ENCODE measurements at regions not wholly inside any gene's neighbourhood (a gene's known extent, or its start where the extent isn't known, plus 50 kb on each side); places are given as distances from the start of the nearest gene placed in this dataset.

GRCh38 chr11:25317216-25317615 lies 820.4 kb downstream of the LUZP2 start:
- ChIA-PET POLR2A (no interaction called here), CTCF (no interaction called here)
- Histone ChIP-seq H3K36me3 (ENCODE audit: control insufficient read depth in 4 of 4, insufficient read depth in 4 of 4, low read length in 3 of 4) (no peaks in the 10 kb centered on the region), H3K9me3 (ENCODE audit: control extremely low read depth in 1 of 5, control insufficient read depth in 4 of 5, insufficient read depth in 2 of 5, low read depth in 1 of 5, low read length in 4 of 5) (no peaks in the 10 kb centered on the region), H3K27ac (ENCODE audit: insufficient read depth in 1 of 2, low read depth in 1 of 2, low read length in 2 of 2, poor library complexity in 1 of 2, severe bottlenecking in 2 of 2) (no peak overlapping the region), H3K4me1 (ENCODE audit: control extremely low read depth in 1 of 4, control insufficient read depth in 4 of 4, insufficient read depth in 4 of 4, low read length in 3 of 4) (no peaks in the 10 kb centered on the region), H3K27me3 (replicated peaks in 2 of 5; ENCODE audit: control insufficient read depth in 4 of 5, insufficient read depth in 5 of 5, low read length in 4 of 5) (no peaks in the 10 kb centered on the region), H3K4me3 (ENCODE audit: control insufficient read depth in 1 of 7, extremely low read depth in 1 of 7, insufficient read depth in 4 of 7, low read depth in 2 of 7, low read length in 6 of 7) (no peak overlapping the region)
- no peak for DNase-seq
- WGBS (ENCODE audit: insufficient coverage), result 100% methylated on average over 1 of the region's 2 CpGs

GRCh38 chr11:25319127-25319526 lies 822.3 kb downstream of the LUZP2 start:
- CTCF ChIA-PET, result no interaction called here
- no peaks in the 10 kb centered on the region for H3K36me3 ChIP-seq (ENCODE audit: control insufficient read depth in 4 of 4, insufficient read depth in 4 of 4, low read length in 3 of 4)
- no peak overlapping the region for H3K4me3 ChIP-seq (ENCODE audit: control insufficient read depth in 1 of 7, extremely low read depth in 1 of 7, insufficient read depth in 4 of 7, low read depth in 2 of 7, low read length in 6 of 7)
- no peak overlapping the region for H3K27ac ChIP-seq (ENCODE audit: insufficient read depth in 1 of 2, low read depth in 1 of 2, low read length in 2 of 2, poor library complexity in 1 of 2, severe bottlenecking in 2 of 2)
- no CpG with 5 or more reads among the region's 2 CpGs for WGBS (ENCODE audit: insufficient coverage)
- DNase-seq, result no peak
- H3K4me1 ChIP-seq (ENCODE audit: control extremely low read depth in 1 of 4, control insufficient read depth in 4 of 4, insufficient read depth in 4 of 4, low read length in 3 of 4), result no peaks in the 10 kb centered on the region
- H3K9me3 ChIP-seq (ENCODE audit: control extremely low read depth in 1 of 5, control insufficient read depth in 4 of 5, insufficient read depth in 2 of 5, low read depth in 1 of 5, low read length in 4 of 5), result no peaks in the 10 kb centered on the region
- H3K27me3 ChIP-seq (replicated peaks in 2 of 5; ENCODE audit: control insufficient read depth in 4 of 5, insufficient read depth in 5 of 5, low read length in 4 of 5), result no peaks in the 10 kb centered on the region
- POLR2A ChIA-PET, result no interaction called here

- Histone ChIP-seq H3K27me3 (replicated peaks in 2 of 5; ENCODE audit: control insufficient read depth in 4 of 5, insufficient read depth in 5 of 5, low read length in 4 of 5) (no peaks in the 10 kb centered on the region), H3K27ac (ENCODE audit: insufficient read depth in 1 of 2, low read depth in 1 of 2, low read length in 2 of 2, poor library complexity in 1 of 2, severe bottlenecking in 2 of 2) (no peak overlapping the region), H3K4me3 (ENCODE audit: control insufficient read depth in 1 of 7, extremely low read depth in 1 of 7, insufficient read depth in 4 of 7, low read depth in 2 of 7, low read length in 6 of 7) (no peak overlapping the region), H3K9me3 (ENCODE audit: control extremely low read depth in 1 of 5, control insufficient read depth in 4 of 5, insufficient read depth in 2 of 5, low read depth in 1 of 5, low read length in 4 of 5) (no peaks in the 10 kb centered on the region), H3K4me1 (ENCODE audit: control extremely low read depth in 1 of 4, control insufficient read depth in 4 of 4, insufficient read depth in 4 of 4, low read length in 3 of 4) (no peaks in the 10 kb centered on the region), H3K36me3 (ENCODE audit: control insufficient read depth in 4 of 4, insufficient read depth in 4 of 4, low read length in 3 of 4) (no peaks in the 10 kb centered on the region)
- ChIA-PET CTCF (no interaction called here), POLR2A (no interaction called here)
- no peak for DNase-seq
- 83% methylated on average over 2 of the region's 4 CpGs for WGBS (ENCODE audit: insufficient coverage)
Measured at GRCh38 chr11:25327656-25328055, 830.8 kb downstream of the LUZP2 start.

- ChIA-PET POLR2A (no interaction called here), CTCF (no interaction called here)
- Histone ChIP-seq H3K27me3 (replicated peaks in 2 of 5; ENCODE audit: control insufficient read depth in 4 of 5, insufficient read depth in 5 of 5, low read length in 4 of 5) (no peaks in the 10 kb centered on the region), H3K4me3 (ENCODE audit: control insufficient read depth in 1 of 7, extremely low read depth in 1 of 7, insufficient read depth in 4 of 7, low read depth in 2 of 7, low read length in 6 of 7) (no peak overlapping the region), H3K4me1 (ENCODE audit: control extremely low read depth in 1 of 4, control insufficient read depth in 4 of 4, insufficient read depth in 4 of 4, low read length in 3 of 4) (no peaks in the 10 kb centered on the region), H3K27ac (ENCODE audit: insufficient read depth in 1 of 2, low read depth in 1 of 2, low read length in 2 of 2, poor library complexity in 1 of 2, severe bottlenecking in 2 of 2) (no peak overlapping the region), H3K9me3 (ENCODE audit: control extremely low read depth in 1 of 5, control insufficient read depth in 4 of 5, insufficient read depth in 2 of 5, low read depth in 1 of 5, low read length in 4 of 5) (no peaks in the 10 kb centered on the region), H3K36me3 (ENCODE audit: control insufficient read depth in 4 of 4, insufficient read depth in 4 of 4, low read length in 3 of 4) (no peaks in the 10 kb centered on the region)
- WGBS (ENCODE audit: insufficient coverage), result 100% methylated on average over 1 of the region's 4 CpGs
- no peak for DNase-seq
Measured at GRCh38 chr11:25339281-25339680, 842.4 kb downstream of the LUZP2 start.

- Histone ChIP-seq H3K4me3 (ENCODE audit: control insufficient read depth in 1 of 7, extremely low read depth in 1 of 7, insufficient read depth in 4 of 7, low read depth in 2 of 7, low read length in 6 of 7) (no peak overlapping the region), H3K4me1 (ENCODE audit: control extremely low read depth in 1 of 4, control insufficient read depth in 4 of 4, insufficient read depth in 4 of 4, low read length in 3 of 4) (no peaks in the 10 kb centered on the region), H3K36me3 (ENCODE audit: control insufficient read depth in 4 of 4, insufficient read depth in 4 of 4, low read length in 3 of 4) (no peaks in the 10 kb centered on the region), H3K27me3 (replicated peaks in 2 of 5; ENCODE audit: control insufficient read depth in 4 of 5, insufficient read depth in 5 of 5, low read length in 4 of 5) (no peaks in the 10 kb centered on the region), H3K9me3 (ENCODE audit: control extremely low read depth in 1 of 5, control insufficient read depth in 4 of 5, insufficient read depth in 2 of 5, low read depth in 1 of 5, low read length in 4 of 5) (no peaks in the 10 kb centered on the region), H3K27ac (ENCODE audit: insufficient read depth in 1 of 2, low read depth in 1 of 2, low read length in 2 of 2, poor library complexity in 1 of 2, severe bottlenecking in 2 of 2) (no peak overlapping the region)
- no peak for DNase-seq
- WGBS (ENCODE audit: insufficient coverage), result 80% methylated on average over 1 of the region's 1 CpG
- ChIA-PET POLR2A (no interaction called here), CTCF (no interaction called here)
Measured at GRCh38 chr11:25349537-25349936, 852.7 kb downstream of the LUZP2 start.

- Histone ChIP-seq H3K36me3 (ENCODE audit: control insufficient read depth in 4 of 4, insufficient read depth in 4 of 4, low read length in 3 of 4) (no peaks in the 10 kb centered on the region), H3K27me3 (replicated peaks in 2 of 5; ENCODE audit: control insufficient read depth in 4 of 5, insufficient read depth in 5 of 5, low read length in 4 of 5) (no peaks in the 10 kb centered on the region), H3K27ac (ENCODE audit: insufficient read depth in 1 of 2, low read depth in 1 of 2, low read length in 2 of 2, poor library complexity in 1 of 2, severe bottlenecking in 2 of 2) (no peak overlapping the region), H3K9me3 (ENCODE audit: control extremely low read depth in 1 of 5, control insufficient read depth in 4 of 5, insufficient read depth in 2 of 5, low read depth in 1 of 5, low read length in 4 of 5) (no peaks in the 10 kb centered on the region), H3K4me1 (ENCODE audit: control extremely low read depth in 1 of 4, control insufficient read depth in 4 of 4, insufficient read depth in 4 of 4, low read length in 3 of 4) (no peaks in the 10 kb centered on the region), H3K4me3 (ENCODE audit: control insufficient read depth in 1 of 7, extremely low read depth in 1 of 7, insufficient read depth in 4 of 7, low read depth in 2 of 7, low read length in 6 of 7) (no peak overlapping the region)
- CTCF ChIA-PET, result no interaction called here
- WGBS (ENCODE audit: insufficient coverage), result 82% methylated on average over 8 of the region's 9 CpGs
- POLR2A ChIA-PET, result no interaction called here
- DNase-seq, result no peak
Measured at GRCh38 chr11:25350899-25351803, 854.3 kb downstream of the LUZP2 start.

- Histone ChIP-seq H3K27ac (ENCODE audit: insufficient read depth in 1 of 2, low read depth in 1 of 2, low read length in 2 of 2, poor library complexity in 1 of 2, severe bottlenecking in 2 of 2) (no peak overlapping the region), H3K4me3 (ENCODE audit: control insufficient read depth in 1 of 7, extremely low read depth in 1 of 7, insufficient read depth in 4 of 7, low read depth in 2 of 7, low read length in 6 of 7) (no peak overlapping the region), H3K27me3 (replicated peaks in 2 of 5; ENCODE audit: control insufficient read depth in 4 of 5, insufficient read depth in 5 of 5, low read length in 4 of 5) (no peaks in the 10 kb centered on the region), H3K4me1 (ENCODE audit: control extremely low read depth in 1 of 4, control insufficient read depth in 4 of 4, insufficient read depth in 4 of 4, low read length in 3 of 4) (no peaks in the 10 kb centered on the region), H3K36me3 (ENCODE audit: control insufficient read depth in 4 of 4, insufficient read depth in 4 of 4, low read length in 3 of 4) (no peaks in the 10 kb centered on the region), H3K9me3 (ENCODE audit: control extremely low read depth in 1 of 5, control insufficient read depth in 4 of 5, insufficient read depth in 2 of 5, low read depth in 1 of 5, low read length in 4 of 5) (no peaks in the 10 kb centered on the region)
- DNase-seq, result no peak
- POLR2A ChIA-PET, result no interaction called here
- WGBS (ENCODE audit: insufficient coverage), result no CpG with 5 or more reads among the region's 2 CpGs
- CTCF ChIA-PET, result no interaction called here
Measured at GRCh38 chr11:25357133-25357532, 860.3 kb downstream of the LUZP2 start.
